ENCODE measurements at regions not wholly inside any gene's neighbourhood (a gene's known extent, or its start where the extent isn't known, plus 50 kb on each side); places are given as distances from the start of the nearest gene placed in this dataset.

- Histone ChIP-seq H3K27me3 (ENCODE audit: insufficient read depth) (no peaks in the 10 kb centered on the region), H3K4me2 (no peak overlapping the region), H3K36me3 (ENCODE audit: insufficient read depth) (no peaks in the 10 kb centered on the region), H3F3A (replicated peaks; ENCODE audit: low read depth) (no peaks in the 10 kb centered on the region), H3K4me3 (no peak overlapping the region), H3K4me1 (ENCODE audit: insufficient read depth) (no peaks in the 10 kb centered on the region), H4K20me1 (replicated peaks; ENCODE audit: insufficient read depth) (no peaks in the 10 kb centered on the region), H3K27ac (ENCODE audit: low read depth) (no peak overlapping the region), H3K79me2 (replicated peaks; ENCODE audit: insufficient read depth) (no peaks in the 10 kb centered on the region), H2AFZ (no peak overlapping the region; the same call in 1 of the 2 replicates), H3K9me2 (ENCODE audit: insufficient read depth) (0 out of 2 replicates have a peak, but pooled peaks cover 5% of the 10 kb centered on the region)
- no peaks in the 10 kb centered on the region for H3K9me3 Mint-ChIP-seq
- ATAC-seq = no peak
- H3K4me3 Mint-ChIP-seq = no peak overlapping the region
- peaks cover 2% of the 10 kb centered on the region for H3K27me3 Mint-ChIP-seq (ENCODE audit: insufficient read depth, low read depth, poor library complexity)
- H3K36me3 Mint-ChIP-seq (ENCODE audit: low read depth) = no peaks in the 10 kb centered on the region
- no peaks in the 10 kb centered on the region for H3K4me1 Mint-ChIP-seq
- H3K27ac Mint-ChIP-seq = no peak overlapping the region
- TF ChIP-seq CREB1 (CRISPR knock-in tag; IDR thresholded peaks at IDR 0.05; ENCODE audit: low read depth) = no peak
- TF ChIP-seq, protein P1, sequence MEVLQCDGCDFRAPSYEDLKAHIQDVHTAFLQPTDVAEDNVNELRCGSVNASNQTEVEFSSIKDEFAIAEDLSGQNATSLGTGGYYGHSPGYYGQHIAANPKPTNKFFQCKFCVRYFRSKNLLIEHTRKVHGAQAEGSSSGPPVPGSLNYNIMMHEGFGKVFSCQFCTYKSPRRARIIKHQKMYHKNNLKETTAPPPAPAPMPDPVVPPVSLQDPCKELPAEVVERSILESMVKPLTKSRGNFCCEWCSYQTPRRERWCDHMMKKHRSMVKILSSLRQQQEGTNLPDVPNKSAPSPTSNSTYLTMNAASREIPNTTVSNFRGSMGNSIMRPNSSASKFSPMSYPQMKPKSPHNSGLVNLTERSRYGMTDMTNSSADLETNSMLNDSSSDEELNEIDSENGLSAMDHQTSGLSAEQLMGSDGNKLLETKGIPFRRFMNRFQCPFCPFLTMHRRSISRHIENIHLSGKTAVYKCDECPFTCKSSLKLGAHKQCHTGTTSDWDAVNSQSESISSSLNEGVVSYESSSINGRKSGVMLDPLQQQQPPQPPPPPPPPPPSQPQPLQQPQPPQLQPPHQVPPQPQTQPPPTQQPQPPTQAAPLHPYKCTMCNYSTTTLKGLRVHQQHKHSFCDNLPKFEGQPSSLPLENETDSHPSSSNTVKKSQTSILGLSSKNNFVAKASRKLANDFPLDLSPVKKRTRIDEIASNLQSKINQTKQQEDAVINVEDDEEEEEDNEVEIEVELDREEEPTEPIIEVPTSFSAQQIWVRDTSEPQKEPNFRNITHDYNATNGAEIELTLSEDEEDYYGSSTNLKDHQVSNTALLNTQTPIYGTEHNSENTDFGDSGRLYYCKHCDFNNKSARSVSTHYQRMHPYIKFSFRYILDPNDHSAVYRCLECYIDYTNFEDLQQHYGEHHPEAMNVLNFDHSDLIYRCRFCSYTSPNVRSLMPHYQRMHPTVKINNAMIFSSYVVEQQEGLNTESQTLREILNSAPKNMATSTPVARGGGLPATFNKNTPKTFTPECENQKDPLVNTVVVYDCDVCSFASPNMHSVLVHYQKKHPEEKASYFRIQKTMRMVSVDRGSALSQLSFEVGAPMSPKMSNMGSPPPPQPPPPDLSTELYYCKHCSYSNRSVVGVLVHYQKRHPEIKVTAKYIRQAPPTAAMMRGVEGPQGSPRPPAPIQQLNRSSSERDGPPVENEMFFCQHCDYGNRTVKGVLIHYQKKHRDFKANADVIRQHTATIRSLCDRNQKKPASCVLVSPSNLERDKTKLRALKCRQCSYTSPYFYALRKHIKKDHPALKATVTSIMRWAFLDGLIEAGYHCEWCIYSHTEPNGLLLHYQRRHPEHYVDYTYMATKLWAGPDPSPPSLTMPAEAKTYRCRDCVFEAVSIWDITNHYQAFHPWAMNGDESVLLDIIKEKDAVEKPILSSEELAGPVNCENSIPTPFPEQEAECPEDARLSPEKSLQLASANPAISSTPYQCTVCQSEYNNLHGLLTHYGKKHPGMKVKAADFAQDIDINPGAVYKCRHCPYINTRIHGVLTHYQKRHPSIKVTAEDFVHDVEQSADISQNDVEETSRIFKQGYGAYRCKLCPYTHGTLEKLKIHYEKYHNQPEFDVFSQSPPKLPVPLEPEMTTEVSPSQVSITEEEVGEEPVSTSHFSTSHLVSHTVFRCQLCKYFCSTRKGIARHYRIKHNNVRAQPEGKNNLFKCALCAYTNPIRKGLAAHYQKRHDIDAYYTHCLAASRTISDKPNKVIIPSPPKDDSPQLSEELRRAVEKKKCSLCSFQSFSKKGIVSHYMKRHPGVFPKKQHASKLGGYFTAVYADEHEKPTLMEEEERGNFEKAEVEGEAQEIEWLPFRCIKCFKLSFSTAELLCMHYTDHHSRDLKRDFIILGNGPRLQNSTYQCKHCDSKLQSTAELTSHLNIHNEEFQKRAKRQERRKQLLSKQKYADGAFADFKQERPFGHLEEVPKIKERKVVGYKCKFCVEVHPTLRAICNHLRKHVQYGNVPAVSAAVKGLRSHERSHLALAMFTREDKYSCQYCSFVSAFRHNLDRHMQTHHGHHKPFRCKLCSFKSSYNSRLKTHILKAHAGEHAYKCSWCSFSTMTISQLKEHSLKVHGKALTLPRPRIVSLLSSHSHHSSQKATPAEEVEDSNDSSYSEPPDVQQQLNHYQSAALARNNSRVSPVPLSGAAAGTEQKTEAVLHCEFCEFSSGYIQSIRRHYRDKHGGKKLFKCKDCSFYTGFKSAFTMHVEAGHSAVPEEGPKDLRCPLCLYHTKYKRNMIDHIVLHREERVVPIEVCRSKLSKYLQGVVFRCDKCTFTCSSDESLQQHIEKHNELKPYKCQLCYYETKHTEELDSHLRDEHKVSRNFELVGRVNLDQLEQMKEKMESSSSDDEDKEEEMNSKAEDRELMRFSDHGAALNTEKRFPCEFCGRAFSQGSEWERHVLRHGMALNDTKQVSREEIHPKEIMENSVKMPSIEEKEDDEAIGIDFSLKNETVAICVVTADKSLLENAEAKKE (CRISPR knock-in tag; IDR thresholded peaks at IDR 0.05) = no peak
- no peak for DNase-seq (ENCODE audit: low spot score)
Observed at GRCh38 chr13:46479691-46480090, 73.3 kb upstream of the LRCH1 start.

GRCh38 chr13:46479283-46479682 lies 73.7 kb upstream of the LRCH1 start:
- no peaks in the 10 kb centered on the region for H3K4me1 ChIP-seq (ENCODE audit: insufficient read depth)
- H3K79me2 ChIP-seq (replicated peaks; ENCODE audit: insufficient read depth) = no peaks in the 10 kb centered on the region
- H3K4me1 Mint-ChIP-seq = no peaks in the 10 kb centered on the region
- no peak overlapping the region for H3K4me2 ChIP-seq
- no peaks in the 10 kb centered on the region for H3F3A ChIP-seq (replicated peaks; ENCODE audit: low read depth)
- no peaks in the 10 kb centered on the region for H3K9me3 Mint-ChIP-seq
- no peak for TF ChIP-seq NANOG (IDR thresholded peaks at IDR 0.05; ENCODE audit: borderline replicate concordance)
- no peak for TF ChIP-seq CREB1 (CRISPR knock-in tag; IDR thresholded peaks at IDR 0.05; ENCODE audit: low read depth)
- TF ChIP-seq ZNF114 (CRISPR knock-in tag; IDR thresholded peaks at IDR 0.05) = no peak
- no peak for TF ChIP-seq ETS1 (IDR thresholded peaks at IDR 0.05)
- TF ChIP-seq JUNB (IDR thresholded peaks at IDR 0.05; ENCODE audit: unreplicated experiment) = no peak
- TF ChIP-seq, protein P2, sequence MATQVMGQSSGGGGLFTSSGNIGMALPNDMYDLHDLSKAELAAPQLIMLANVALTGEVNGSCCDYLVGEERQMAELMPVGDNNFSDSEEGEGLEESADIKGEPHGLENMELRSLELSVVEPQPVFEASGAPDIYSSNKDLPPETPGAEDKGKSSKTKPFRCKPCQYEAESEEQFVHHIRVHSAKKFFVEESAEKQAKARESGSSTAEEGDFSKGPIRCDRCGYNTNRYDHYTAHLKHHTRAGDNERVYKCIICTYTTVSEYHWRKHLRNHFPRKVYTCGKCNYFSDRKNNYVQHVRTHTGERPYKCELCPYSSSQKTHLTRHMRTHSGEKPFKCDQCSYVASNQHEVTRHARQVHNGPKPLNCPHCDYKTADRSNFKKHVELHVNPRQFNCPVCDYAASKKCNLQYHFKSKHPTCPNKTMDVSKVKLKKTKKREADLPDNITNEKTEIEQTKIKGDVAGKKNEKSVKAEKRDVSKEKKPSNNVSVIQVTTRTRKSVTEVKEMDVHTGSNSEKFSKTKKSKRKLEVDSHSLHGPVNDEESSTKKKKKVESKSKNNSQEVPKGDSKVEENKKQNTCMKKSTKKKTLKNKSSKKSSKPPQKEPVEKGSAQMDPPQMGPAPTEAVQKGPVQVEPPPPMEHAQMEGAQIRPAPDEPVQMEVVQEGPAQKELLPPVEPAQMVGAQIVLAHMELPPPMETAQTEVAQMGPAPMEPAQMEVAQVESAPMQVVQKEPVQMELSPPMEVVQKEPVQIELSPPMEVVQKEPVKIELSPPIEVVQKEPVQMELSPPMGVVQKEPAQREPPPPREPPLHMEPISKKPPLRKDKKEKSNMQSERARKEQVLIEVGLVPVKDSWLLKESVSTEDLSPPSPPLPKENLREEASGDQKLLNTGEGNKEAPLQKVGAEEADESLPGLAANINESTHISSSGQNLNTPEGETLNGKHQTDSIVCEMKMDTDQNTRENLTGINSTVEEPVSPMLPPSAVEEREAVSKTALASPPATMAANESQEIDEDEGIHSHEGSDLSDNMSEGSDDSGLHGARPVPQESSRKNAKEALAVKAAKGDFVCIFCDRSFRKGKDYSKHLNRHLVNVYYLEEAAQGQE (IDR thresholded peaks at IDR 0.05; ENCODE audit: unreplicated experiment) = no peak
- TF ChIP-seq ZNF331 (CRISPR knock-in tag; IDR thresholded peaks at IDR 0.05; ENCODE audit: low read depth) = no peak
- H3K27me3 ChIP-seq (ENCODE audit: insufficient read depth) = no peaks in the 10 kb centered on the region
- no peak overlapping the region for H2AFZ ChIP-seq
- ATAC-seq (no peak), DNase-seq (ENCODE audit: low spot score) (no peak)
- no peaks in the 10 kb centered on the region for H3K36me3 ChIP-seq (ENCODE audit: insufficient read depth)
- no peaks in the 10 kb centered on the region for H4K20me1 ChIP-seq (replicated peaks; ENCODE audit: insufficient read depth)
- H3K4me3 Mint-ChIP-seq = no peak overlapping the region
- H3K36me3 Mint-ChIP-seq (ENCODE audit: low read depth) = no peaks in the 10 kb centered on the region
- no peak overlapping the region for H3K4me3 ChIP-seq
- H3K9me2 ChIP-seq (ENCODE audit: insufficient read depth) = 0 out of 2 replicates have a peak, but pooled peaks cover 5% of the 10 kb centered on the region
- no peak overlapping the region for H3K27ac ChIP-seq (ENCODE audit: low read depth)
- H3K27ac Mint-ChIP-seq = no peak overlapping the region
- peaks cover 2% of the 10 kb centered on the region for H3K27me3 Mint-ChIP-seq (ENCODE audit: insufficient read depth, low read depth, poor library complexity)
